Loucy (cell line): ENCODE measurements at regions not wholly inside any gene's neighbourhood (a gene's known extent, or its start where the extent isn't known, plus 50 kb on each side); places are given as distances from the start of the nearest gene placed in this dataset.

Source experiments
- CTCF ChIP-seq: fragments of 200-600 bp; sonication (generic); conservative IDR thresholded peaks from 2 replicates; pipeline ENCODE4 v1.5.1; 2014; ENCODE audit warnings: mild to moderate bottlenecking, antibody characterized with exemption, low read length
- EZH2phosphoT487 ChIP-seq: fragments of 200-600 bp; IDR thresholded peaks from 2 replicates; pipeline ENCODE4 v1.6.1; 2018; ENCODE audit warnings: antibody characterized with exemption, mild to moderate bottlenecking, moderate library complexity, borderline replicate concordance

- TF ChIP-seq CTCF (no peak), EZH2phosphoT487 (no peak)
Observed at GRCh38 chr2:107775211-107775610, 51.5 kb upstream of the RGPD4 start.
